HG03135 (cell line): ENCODE measurements at regions not wholly inside any gene's neighbourhood (a gene's known extent, or its start where the extent isn't known, plus 50 kb on each side); places are given as distances from the start of the nearest gene placed in this dataset.

ENCODE experiments used
- ATAC-seq: cut with Tn5 transposase; IDR thresholded peaks from one replicate; pipeline ENCODE4 v1.9.1; 2021; ENCODE audit warnings: mild to moderate bottlenecking, moderate library complexity; ENCODE audit not compliant: unreplicated experiment

- no peak for ATAC-seq
These were observed 449.6 kb downstream of the KIF16B start for GRCh38 chr20:16123623-16124022.

- ATAC-seq: no peak
These were observed 453.3 kb downstream of the KIF16B start for GRCh38 chr20:16119909-16120308.

GRCh38 chr20:16115911-16116552 is 457.2 kb downstream of the KIF16B start:
- ATAC-seq: no peak

GRCh38 chr20:16113736-16114135 is 459.5 kb downstream of the KIF16B start:
- no peak for ATAC-seq

GRCh38 chr20:16111852-16112412 is 461.3 kb downstream of the KIF16B start:
- ATAC-seq: no peak

- no peak for ATAC-seq
These were observed 461.9 kb downstream of the KIF16B start for GRCh38 chr20:16111172-16111832.

GRCh38 chr20:16107172-16107870 is 465.9 kb downstream of the KIF16B start:
- no peak for ATAC-seq

GRCh38 chr20:16106191-16106849 is 466.9 kb downstream of the KIF16B start:
- no peak for ATAC-seq

- no peak for ATAC-seq
These were observed 468.5 kb downstream of the KIF16B start for GRCh38 chr20:16104783-16105182.
